ENCODE measurements at regions not wholly inside any gene's neighbourhood (a gene's known extent, or its start where the extent isn't known, plus 50 kb on each side); places are given as distances from the start of the nearest gene placed in this dataset.

DNA sequence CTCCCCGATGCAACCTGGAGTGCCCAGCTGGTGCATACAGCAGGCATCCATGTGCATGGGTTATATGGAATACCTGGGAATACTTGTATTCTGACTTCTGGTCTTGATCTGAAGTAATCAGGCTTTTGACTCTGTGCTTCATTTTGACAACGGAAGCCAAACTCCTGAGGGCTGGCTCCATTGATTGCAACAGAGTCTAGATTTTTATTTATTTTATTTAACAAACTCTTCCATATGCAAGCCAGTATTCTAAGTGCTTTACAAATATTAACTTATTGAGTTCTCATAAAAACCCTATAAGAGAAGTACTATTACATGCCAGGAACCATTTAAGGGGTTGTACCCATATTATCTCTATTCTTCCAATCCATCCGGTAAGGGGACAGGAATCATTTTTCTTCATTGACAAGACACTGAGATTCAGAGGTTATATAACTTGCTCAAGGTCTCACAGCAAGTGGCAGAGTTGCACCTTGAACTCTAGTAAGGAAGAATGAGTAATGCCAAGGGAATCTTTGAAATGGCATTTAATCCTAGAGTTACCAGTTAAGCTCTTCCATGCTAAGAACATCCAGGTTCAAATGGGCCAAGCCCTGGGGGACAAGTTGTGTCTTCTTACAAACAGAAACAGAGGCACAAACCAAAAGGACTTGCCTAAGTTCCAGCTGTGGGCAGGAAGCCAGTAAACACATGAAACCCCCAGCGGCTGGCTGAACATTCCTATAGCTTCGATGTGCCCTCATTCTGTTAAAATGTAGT lies 241.0 kb downstream of the WDR11 start:
- no peaks in the 10 kb centered on the region for H3K27me3 ChIP-seq (ENCODE audit: control insufficient read depth in 1 of 2, insufficient read depth in 2 of 2, low read length in 2 of 2)
- H3K4me3 ChIP-seq (ENCODE audit: low read depth in 1 of 2, low read length in 2 of 2) = no peak overlapping the region
- H3K9ac ChIP-seq (ENCODE audit: low read length) = no peak overlapping the region
- no peaks in the 10 kb centered on the region for H3K36me3 ChIP-seq (ENCODE audit: insufficient read depth, low read length)
- H3K27ac ChIP-seq (ENCODE audit: low read depth, low read length) = no peak overlapping the region
- H3K4me1 ChIP-seq (ENCODE audit: insufficient read depth, low read length) = peaks cover 25% of the 10 kb centered on the region
- no peaks in the 10 kb centered on the region for H3K9me3 ChIP-seq (ENCODE audit: low read length)

DNA sequence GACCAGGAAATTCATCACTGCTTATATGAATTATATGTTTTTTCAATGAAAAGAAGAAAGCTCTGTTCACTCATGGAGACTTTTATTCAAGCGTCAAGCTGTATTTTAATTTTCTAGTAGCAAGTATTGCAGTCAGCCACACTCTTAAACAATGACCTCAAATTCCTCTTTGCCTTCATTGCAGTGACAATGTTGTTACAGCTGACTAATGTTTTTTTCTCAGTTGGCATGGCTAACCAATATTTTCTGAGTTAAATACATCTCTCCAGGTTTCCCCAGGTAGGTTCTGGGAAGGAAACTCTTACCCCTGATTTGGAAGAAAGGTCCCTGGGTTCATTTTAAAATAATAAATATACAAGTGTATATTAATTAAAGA lies 241.5 kb downstream of the WDR11 start:
- peaks cover 19% of the 10 kb centered on the region for H3K4me1 ChIP-seq (ENCODE audit: insufficient read depth, low read length)
- no peak overlapping the region for H3K27ac ChIP-seq (ENCODE audit: low read depth, low read length)
- H3K9me3 ChIP-seq (ENCODE audit: low read length) = no peaks in the 10 kb centered on the region
- H3K9ac ChIP-seq (ENCODE audit: low read length) = no peak overlapping the region
- H3K4me3 ChIP-seq (ENCODE audit: low read depth in 1 of 2, low read length in 2 of 2) = no peak overlapping the region
- no peaks in the 10 kb centered on the region for H3K36me3 ChIP-seq (ENCODE audit: insufficient read depth, low read length)
- H3K27me3 ChIP-seq (ENCODE audit: control insufficient read depth in 1 of 2, insufficient read depth in 2 of 2, low read length in 2 of 2) = no peaks in the 10 kb centered on the region

DNA sequence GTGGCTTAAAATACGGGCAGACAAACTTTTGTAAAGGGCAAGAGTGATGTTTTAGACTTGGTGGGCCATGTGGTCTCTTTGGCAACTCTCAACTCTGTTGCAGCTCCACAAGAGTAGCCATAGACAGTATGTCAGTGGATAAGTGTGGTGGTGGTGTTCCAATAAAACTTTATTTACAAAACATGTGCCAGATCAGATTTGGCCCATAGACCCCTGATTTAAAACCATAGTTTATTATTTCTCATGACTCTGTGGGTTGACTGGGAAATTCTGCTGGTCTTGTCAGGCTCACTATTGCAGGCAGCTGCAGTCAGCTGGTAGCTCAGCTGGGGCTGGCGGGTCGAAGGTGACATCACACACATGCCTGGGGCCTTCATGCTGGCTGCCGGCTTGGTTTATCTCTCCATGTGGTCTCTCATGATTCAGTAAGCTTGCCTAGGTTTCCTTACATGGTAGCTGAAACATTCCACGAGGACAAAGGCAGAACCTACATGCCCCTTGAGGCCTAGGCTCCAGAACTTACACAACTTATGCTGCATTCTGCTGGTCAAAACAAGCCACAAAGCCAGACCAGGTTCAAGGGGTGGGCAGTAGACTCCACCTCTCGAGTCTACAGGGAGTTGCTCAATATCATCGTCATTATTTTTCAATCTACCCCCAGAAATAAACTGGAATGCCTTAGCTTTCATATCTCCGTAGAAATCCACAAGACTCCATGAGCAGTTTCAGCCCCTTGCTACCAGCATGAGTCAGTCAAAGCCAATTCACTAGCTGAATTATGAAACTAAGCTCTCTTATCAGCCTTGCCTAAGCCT lies 245.7 kb downstream of the WDR11 start:
- Histone ChIP-seq H3K27me3 (ENCODE audit: control insufficient read depth in 1 of 2, insufficient read depth in 2 of 2, low read length in 2 of 2) (no peaks in the 10 kb centered on the region), H3K27ac (ENCODE audit: low read depth, low read length) (no peak overlapping the region), H3K9me3 (ENCODE audit: low read length) (no peaks in the 10 kb centered on the region), H3K9ac (ENCODE audit: low read length) (no peak overlapping the region), H3K36me3 (ENCODE audit: insufficient read depth, low read length) (no peaks in the 10 kb centered on the region), H3K4me1 (ENCODE audit: insufficient read depth, low read length) (peaks cover 8% of the 10 kb centered on the region), H3K4me3 (ENCODE audit: low read depth in 1 of 2, low read length in 2 of 2) (no peak overlapping the region)

- Histone ChIP-seq H3K36me3 (ENCODE audit: insufficient read depth, low read length) (no peaks in the 10 kb centered on the region), H3K9me3 (ENCODE audit: low read length) (no peaks in the 10 kb centered on the region), H3K4me3 (ENCODE audit: low read depth in 1 of 2, low read length in 2 of 2) (no peak overlapping the region), H3K9ac (ENCODE audit: low read length) (no peak overlapping the region), H3K4me1 (ENCODE audit: insufficient read depth, low read length) (no peaks in the 10 kb centered on the region), H3K27me3 (ENCODE audit: control insufficient read depth in 1 of 2, insufficient read depth in 2 of 2, low read length in 2 of 2) (no peaks in the 10 kb centered on the region), H3K27ac (ENCODE audit: low read depth, low read length) (no peak overlapping the region)
Observed at GRCh38 chr10:121098211-121098610, 247.0 kb downstream of the WDR11 start.

- Histone ChIP-seq H3K4me3 (ENCODE audit: low read depth in 1 of 2, low read length in 2 of 2) (no peak overlapping the region), H3K27me3 (ENCODE audit: control insufficient read depth in 1 of 2, insufficient read depth in 2 of 2, low read length in 2 of 2) (no peaks in the 10 kb centered on the region), H3K27ac (ENCODE audit: low read depth, low read length) (no peak overlapping the region), H3K9ac (ENCODE audit: low read length) (no peak overlapping the region), H3K36me3 (ENCODE audit: insufficient read depth, low read length) (no peaks in the 10 kb centered on the region), H3K9me3 (ENCODE audit: low read length) (no peaks in the 10 kb centered on the region), H3K4me1 (ENCODE audit: insufficient read depth, low read length) (no peaks in the 10 kb centered on the region)
Observed at GRCh38 chr10:121098751-121099150, 247.6 kb downstream of the WDR11 start.

GRCh38 chr10:121099181-121099580 lies 248.0 kb downstream of the WDR11 start:
- Histone ChIP-seq H3K27ac (ENCODE audit: low read depth, low read length) (no peak overlapping the region), H3K9me3 (ENCODE audit: low read length) (no peaks in the 10 kb centered on the region), H3K9ac (ENCODE audit: low read length) (no peak overlapping the region), H3K4me3 (ENCODE audit: low read depth in 1 of 2, low read length in 2 of 2) (no peak overlapping the region), H3K27me3 (ENCODE audit: control insufficient read depth in 1 of 2, insufficient read depth in 2 of 2, low read length in 2 of 2) (no peaks in the 10 kb centered on the region), H3K4me1 (ENCODE audit: insufficient read depth, low read length) (no peaks in the 10 kb centered on the region), H3K36me3 (ENCODE audit: insufficient read depth, low read length) (no peaks in the 10 kb centered on the region)

DNA sequence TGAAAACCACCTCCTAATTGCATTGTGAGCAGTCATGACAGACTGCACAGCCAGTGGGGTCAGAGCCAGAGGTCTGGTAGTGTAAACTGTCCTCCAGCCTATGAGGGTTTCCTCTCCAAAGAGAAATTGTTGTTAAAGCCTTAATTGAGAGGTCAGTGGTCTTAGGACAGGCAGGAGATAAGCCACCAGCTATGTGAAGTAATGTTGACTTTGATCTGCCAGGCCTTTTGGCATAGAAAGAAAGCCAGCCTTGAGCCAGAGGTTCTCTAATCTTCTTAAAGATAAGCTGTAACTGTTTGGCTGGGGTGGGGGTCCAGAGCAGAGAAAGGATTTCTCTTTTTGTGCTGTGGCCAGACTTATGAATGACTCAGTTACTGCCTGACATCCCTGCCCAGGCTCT lies 248.4 kb downstream of the WDR11 start:
- Histone ChIP-seq H3K9ac (ENCODE audit: low read length) (no peak overlapping the region), H3K9me3 (ENCODE audit: low read length) (no peaks in the 10 kb centered on the region), H3K27me3 (ENCODE audit: control insufficient read depth in 1 of 2, insufficient read depth in 2 of 2, low read length in 2 of 2) (no peaks in the 10 kb centered on the region), H3K36me3 (ENCODE audit: insufficient read depth, low read length) (no peaks in the 10 kb centered on the region), H3K27ac (ENCODE audit: low read depth, low read length) (no peak overlapping the region), H3K4me1 (ENCODE audit: insufficient read depth, low read length) (no peaks in the 10 kb centered on the region), H3K4me3 (ENCODE audit: low read depth in 1 of 2, low read length in 2 of 2) (no peak overlapping the region)

- H3K9me3 ChIP-seq (ENCODE audit: low read length) = no peaks in the 10 kb centered on the region
- no peak overlapping the region for H3K4me3 ChIP-seq (ENCODE audit: low read depth in 1 of 2, low read length in 2 of 2)
- H3K36me3 ChIP-seq (ENCODE audit: insufficient read depth, low read length) = no peaks in the 10 kb centered on the region
Observed at GRCh38 chr10:121101561-121101960, 250.4 kb downstream of the WDR11 start.

GRCh38 chr10:121102706-121103105 lies 251.5 kb downstream of the WDR11 start:
- H3K9ac ChIP-seq (ENCODE audit: low read length) = no peak overlapping the region

More at GRCh38 chr10:121101561-121101960, 250.4 kb downstream of the WDR11 start:
- no peaks in the 10 kb centered on the region for H3K27me3 ChIP-seq (ENCODE audit: control insufficient read depth in 1 of 2, insufficient read depth in 2 of 2, low read length in 2 of 2)
- H3K9ac ChIP-seq (ENCODE audit: low read length) = no peak overlapping the region
- H3K27ac ChIP-seq (ENCODE audit: low read depth, low read length) = no peak overlapping the region
- no peaks in the 10 kb centered on the region for H3K4me1 ChIP-seq (ENCODE audit: insufficient read depth, low read length)

DNA sequence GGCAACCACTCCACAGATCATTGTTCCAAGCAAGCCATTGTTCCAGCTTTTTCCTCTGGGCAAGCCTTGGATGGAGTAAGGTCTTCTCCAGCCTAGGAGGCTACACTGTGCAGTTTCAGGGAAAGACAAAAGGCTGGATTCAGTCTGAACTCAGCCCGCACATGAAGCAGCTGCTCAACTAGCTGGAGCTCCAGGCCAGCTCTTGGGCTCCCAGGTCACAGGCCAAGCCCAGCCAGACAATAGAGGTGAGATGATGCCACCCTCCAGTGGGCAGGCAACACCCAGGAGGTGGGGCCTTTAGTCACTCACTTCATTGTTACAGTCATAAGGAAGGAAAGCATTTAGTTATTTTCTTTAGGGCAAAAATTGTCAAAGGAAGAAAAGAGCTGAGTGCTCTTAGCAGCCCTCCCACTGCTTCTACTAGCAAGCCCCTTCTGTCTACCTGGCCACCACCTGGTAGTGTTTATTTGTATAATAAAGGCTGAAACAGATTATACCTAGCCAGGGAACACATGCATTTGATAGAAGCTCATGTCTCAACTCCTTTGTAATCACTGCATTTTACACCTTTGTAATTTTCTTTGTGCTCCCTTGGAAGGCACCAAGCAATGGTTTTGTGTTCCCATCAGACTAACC lies 253.4 kb downstream of the WDR11 start:
- no peaks in the 10 kb centered on the region for H3K27me3 ChIP-seq (ENCODE audit: control insufficient read depth in 1 of 2, insufficient read depth in 2 of 2, low read length in 2 of 2)
- H3K4me3 ChIP-seq (ENCODE audit: low read depth in 1 of 2, low read length in 2 of 2) = no peak overlapping the region
- H3K27ac ChIP-seq (ENCODE audit: low read depth, low read length) = no peak overlapping the region
- H3K9ac ChIP-seq (ENCODE audit: low read length) = no peak overlapping the region
- no peaks in the 10 kb centered on the region for H3K36me3 ChIP-seq (ENCODE audit: insufficient read depth, low read length)
- no peaks in the 10 kb centered on the region for H3K4me1 ChIP-seq (ENCODE audit: insufficient read depth, low read length)
- no peaks in the 10 kb centered on the region for H3K9me3 ChIP-seq (ENCODE audit: low read length)

More at GRCh38 chr10:121102706-121103105, 251.5 kb downstream of the WDR11 start:
- Histone ChIP-seq H3K36me3 (ENCODE audit: insufficient read depth, low read length) (no peaks in the 10 kb centered on the region), H3K4me3 (ENCODE audit: low read depth in 1 of 2, low read length in 2 of 2) (no peak overlapping the region), H3K27me3 (ENCODE audit: control insufficient read depth in 1 of 2, insufficient read depth in 2 of 2, low read length in 2 of 2) (no peaks in the 10 kb centered on the region), H3K4me1 (ENCODE audit: insufficient read depth, low read length) (no peaks in the 10 kb centered on the region), H3K27ac (ENCODE audit: low read depth, low read length) (no peak overlapping the region), H3K9me3 (ENCODE audit: low read length) (no peaks in the 10 kb centered on the region)

GRCh38 chr10:121106611-121107010 lies 255.4 kb downstream of the WDR11 start:
- H3K27me3 ChIP-seq (ENCODE audit: control insufficient read depth in 1 of 2, insufficient read depth in 2 of 2, low read length in 2 of 2) = no peaks in the 10 kb centered on the region
- H3K36me3 ChIP-seq (ENCODE audit: insufficient read depth, low read length) = no peaks in the 10 kb centered on the region
- no peaks in the 10 kb centered on the region for H3K9me3 ChIP-seq (ENCODE audit: low read length)
- H3K27ac ChIP-seq (ENCODE audit: low read depth, low read length) = no peak overlapping the region
- H3K9ac ChIP-seq (ENCODE audit: low read length) = no peak overlapping the region
- no peaks in the 10 kb centered on the region for H3K4me1 ChIP-seq (ENCODE audit: insufficient read depth, low read length)
- H3K4me3 ChIP-seq (ENCODE audit: low read depth in 1 of 2, low read length in 2 of 2) = no peak overlapping the region

All from muscle layer of colon (tissue), 2 donors.